ENCODE measurements at regions not wholly inside any gene's neighbourhood (a gene's known extent, or its start where the extent isn't known, plus 50 kb on each side); places are given as distances from the start of the nearest gene placed in this dataset.

DNA sequence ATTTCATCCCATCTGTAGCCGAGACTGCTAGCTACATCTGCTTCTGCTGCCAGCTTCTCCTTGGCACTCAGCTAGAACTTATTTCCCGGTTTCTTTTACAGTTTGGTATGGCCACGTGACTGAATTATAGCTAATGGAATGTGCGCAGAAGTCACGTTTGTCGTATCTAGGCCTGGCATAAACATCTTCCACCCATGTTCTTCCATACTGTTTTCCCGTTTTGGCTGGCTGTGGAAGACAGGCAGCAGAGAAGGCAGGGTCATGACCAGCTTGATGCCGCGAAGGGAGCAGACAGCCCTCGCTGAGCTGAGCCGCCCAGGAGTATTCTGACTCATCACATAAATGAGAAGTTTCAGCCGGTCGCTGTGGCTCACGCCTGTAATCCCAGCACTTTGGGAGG is 186.7 kb downstream of the RFC3 start:
- DNase-seq, result no peak

DNA sequence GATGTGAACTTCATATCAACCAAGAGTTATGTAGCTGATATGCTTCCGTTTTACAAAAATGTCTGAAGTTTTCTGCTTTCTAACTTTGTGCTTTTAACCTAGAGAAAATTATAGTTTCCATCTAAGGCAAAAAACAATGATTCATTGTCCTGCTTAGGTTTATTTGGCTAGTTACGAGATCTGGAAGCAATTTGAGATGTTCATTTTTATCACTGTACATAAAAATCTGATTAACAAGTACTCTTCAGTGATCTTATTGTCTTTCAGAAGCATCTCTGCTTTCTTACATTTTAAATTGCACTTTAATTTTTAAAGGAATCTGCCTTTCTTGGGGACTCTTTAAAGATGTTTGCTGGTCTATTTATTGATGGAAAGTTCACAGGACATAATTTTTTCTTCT is 188.1 kb downstream of the RFC3 start:
- DNase-seq, result no peak

DNA sequence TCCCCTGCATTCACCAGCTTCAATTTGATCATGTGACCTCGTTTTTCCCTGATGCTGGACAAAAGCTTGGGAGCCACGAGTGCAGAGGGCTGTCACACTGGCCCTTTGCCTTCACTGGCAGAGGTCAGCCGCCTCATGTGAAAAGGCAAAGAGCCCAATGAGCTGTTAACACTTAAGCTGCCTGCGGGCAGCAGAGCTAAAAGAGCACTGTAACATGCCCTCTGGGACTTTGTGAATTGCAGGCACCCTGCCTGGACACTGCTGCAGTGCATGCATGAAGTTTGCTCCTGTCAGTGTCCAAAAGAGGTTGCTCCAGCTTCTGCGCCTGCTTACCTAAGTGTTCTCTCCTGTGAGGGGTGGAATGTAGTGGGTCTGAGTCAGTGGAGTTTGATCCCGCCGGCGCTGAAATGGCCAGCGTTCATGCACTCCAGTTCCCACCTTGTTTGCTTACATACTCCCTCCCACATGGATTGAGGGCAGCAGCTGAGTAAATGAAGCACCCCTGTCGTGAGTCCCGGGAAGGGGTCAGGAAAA is 193.7 kb downstream of the RFC3 start:
- no peak for DNase-seq

DNA sequence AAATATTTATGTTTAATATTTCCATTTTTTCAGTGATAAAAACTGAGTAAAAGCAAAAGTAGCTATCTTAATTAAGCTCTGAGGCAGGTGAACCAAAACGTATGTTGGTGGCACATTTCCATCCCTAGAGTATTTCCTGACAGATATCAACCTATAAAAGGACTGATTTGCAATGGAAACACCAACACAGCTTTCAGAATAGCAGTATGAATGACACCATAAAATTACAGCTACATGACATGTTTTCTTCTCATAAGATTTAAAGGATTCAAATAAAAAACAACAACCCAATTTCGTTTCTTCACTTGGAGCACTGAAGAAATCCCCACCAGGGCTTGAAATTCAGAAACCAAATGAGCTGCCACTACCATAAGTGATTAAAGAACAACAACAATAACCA is 194.4 kb downstream of the RFC3 start:
- DNase-seq, result no peak

DNA sequence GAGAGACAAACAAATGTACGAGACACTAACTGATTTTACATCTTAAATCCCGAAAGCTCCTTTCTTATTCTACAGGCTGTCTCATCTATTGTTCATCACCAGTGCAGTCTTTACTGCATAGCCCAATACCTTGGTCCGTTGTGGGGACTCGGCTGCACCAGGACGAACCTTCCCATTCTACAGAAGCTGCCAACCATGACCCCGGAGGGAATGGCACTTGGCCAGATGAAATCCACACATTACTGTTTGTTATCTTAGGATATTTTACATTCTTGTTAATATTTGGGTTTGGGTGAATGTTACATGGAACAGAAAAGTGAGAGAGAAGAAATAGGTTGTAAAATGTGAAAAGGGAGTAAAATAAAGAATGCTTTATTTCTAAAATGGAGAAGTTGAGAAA is 195.1 kb downstream of the RFC3 start:
- no peak for DNase-seq

DNA sequence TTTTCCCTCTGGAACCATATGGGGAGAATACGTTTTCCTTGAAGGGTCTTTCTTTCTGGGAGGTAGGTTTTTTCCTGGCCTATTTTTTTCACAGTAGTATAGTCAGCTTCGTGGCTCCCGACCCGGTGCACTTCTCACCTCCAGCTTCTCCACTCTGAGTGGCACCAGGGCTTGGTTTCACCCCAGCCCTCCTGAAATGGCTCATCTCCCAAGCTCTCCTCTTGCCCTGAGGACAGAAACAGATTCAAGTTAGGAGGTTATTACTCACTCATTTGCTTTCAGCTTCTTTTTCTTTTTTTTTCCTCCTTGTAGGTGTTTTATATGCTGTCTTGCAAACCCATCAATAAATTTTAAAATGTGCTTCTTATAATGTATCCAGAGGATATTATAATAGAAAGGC is 199.3 kb downstream of the RFC3 start:
- DNase-seq, result no peak

DNA sequence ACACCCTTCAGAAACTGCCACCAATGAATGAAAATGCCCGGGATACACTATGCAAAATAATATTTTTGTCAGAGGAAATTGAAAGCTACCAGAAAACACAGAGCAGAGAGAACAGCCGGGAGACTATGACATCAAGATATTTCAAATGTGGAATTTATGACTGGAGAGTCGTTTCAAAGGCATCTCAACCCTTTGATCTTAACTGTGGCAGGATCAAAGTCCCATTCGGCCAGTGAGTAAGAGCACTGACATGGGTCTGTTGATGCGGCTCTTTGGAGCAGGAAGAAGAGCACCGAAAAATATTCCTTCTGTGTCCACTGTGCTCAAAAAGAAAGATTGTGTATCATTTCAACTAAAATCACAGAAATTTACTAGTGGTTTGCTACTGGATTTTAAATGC is 201.9 kb downstream of the RFC3 start:
- DNase-seq, result no peak

DNA sequence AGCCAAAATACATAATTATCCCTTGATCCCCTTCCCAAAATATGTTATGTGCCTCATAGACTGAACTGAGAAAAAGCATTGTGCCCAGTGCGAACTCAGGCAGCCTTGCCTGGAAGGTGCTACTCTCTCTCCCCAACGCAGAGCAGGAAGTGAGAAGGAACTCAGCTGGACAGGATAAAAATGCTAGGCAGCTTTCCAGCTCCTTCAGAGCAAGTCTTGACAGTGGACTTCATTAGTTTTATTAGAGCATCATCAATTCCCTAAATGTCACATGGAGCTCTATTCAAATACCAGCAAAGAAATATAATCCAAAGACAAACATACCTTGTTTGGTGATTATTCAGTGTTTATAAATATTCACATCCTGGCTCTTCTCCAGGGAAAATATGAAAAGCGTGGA is 202.4 kb downstream of the RFC3 start:
- DNase-seq, result no peak

DNA sequence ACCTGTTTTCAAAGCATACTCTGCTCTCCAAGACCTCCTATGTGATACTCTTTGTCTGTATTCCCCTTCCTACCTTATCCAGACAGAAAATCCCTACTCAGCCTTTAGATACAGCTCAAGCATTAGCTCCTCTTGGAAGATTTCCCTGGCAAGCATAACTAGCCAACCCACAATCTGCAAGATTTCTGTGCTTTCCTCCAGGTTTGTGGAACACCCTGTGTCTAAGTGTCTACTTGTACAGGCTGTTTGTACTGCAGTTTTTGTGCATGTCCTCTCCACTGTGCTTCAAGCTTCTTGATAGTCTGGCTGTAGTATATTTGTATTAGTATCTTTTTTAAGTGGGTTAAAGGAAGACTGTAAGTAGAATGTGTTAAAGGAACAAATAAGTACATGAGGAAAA is 203.7 kb downstream of the RFC3 start:
- DNase-seq, result no peak

DNA sequence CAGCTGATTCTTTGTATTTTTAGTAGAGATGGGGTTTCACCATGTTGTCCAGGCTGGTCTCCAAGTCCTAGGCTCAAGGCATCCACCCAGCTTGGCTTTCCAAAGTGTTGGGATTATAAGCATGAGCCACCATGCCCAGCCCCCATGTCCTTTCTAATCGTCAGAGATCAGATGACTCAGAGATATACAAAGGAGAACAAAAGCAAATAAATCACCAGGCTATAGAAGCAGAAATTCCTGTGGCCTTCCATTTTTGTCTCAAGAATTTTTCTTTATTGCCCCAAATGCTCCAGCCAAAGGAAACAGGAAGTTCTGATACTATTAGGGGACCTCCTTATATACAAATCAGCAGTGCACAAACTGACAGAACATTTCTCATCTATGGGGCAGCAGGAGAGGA is 207.8 kb downstream of the RFC3 start:
- DNase-seq, result no peak

DNA sequence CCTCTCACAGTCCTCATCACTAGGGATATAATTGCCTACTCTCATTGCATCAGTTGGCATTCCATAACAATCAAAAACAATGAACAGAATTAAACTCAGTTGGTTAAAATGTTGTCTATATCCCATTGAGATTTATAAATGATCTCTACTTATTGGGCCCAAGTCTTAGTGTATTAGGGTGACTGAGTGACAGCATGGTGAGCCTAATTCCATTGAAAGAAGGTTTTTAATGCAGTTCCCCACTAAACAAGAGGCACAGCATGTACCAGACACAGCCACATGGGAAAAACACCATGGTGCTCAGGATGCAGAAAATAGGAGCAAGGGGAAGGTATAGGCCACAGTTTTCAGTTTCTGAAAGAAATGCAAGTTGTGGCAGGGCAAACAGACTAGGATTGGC is 208.4 kb downstream of the RFC3 start:
- no peak for DNase-seq

DNA sequence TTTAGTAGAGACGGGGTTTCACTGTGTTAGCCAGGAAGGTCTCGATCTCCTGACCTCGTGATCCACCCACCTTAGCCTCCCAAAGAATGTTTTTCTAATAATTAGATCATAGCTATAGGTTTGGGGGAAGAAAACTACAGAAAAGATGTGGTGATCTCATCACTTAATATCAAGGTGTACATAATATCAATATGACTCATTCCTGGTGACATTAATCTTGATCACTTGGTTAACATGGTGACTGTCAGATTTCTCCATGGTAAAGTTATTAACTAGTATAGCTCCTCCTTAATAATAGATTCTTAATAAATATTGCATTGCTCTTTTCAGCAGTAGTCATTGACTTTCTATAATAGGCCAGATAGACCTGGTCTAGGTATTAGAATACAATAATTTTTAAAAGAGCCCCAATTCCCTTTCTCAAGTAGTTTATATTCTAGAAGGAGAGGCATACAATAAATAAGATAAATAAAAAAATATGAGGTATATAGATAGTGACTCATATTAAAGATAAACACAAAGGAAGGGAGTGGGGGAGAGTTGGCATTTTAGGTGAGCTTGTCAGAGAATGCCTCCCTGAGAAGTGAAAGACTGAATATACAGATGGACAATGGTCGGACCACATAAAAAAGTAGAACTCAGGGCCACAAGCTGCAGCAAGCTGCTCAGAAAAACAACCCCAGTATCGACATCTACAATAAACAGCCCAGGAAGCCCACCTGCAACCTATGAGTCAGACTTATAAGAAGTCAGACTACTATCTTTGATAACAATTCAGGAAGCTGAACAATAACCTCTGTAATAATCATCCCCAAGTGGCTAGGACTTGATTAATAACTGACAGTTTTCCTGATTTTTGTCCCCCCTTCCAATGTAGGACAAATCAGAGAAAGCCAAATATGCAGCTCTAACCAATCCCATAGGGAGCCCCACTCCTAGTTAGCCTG is 210.8 kb downstream of the RFC3 start:
- DNase-seq, result no peak

DNA sequence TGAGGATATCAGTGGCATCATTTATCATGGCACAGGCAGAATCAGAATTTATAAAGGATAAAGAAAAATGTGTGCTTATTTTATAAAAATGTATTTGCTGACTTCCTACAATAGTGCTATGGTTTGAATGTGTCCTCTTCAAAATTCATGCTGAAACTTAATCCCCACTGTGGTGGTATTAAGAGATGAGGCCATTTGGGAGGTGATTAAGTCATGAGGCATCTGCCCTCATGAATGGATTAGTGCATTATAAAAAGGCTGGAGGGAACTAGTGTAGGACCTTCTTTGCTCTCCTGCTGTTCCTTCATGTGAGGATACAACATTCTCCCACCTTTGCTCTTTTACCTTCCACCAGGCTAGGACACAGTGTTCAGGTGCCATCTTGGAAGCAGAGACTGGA is 212.8 kb downstream of the RFC3 start:
- no peak for DNase-seq

DNA sequence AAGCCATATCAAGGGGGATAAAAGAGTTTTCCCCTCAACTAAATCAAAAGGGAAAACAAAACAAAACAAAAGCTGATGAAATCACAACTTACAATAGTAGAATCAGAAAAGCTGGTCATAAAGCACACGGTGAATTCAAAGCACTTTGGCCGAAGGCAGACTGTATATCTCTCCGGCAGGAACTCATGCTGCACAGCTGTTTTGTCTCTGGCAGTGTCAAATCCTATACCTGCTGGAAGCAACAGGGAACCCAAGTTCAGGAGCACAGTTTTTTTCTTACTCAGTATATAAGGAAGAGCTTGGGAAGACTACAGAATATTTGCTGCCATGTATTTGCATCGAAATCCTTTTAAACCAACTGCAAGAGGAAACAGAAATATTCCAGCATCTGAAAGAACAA is 213.7 kb downstream of the RFC3 start:
- DNase-seq, result no peak

DNA sequence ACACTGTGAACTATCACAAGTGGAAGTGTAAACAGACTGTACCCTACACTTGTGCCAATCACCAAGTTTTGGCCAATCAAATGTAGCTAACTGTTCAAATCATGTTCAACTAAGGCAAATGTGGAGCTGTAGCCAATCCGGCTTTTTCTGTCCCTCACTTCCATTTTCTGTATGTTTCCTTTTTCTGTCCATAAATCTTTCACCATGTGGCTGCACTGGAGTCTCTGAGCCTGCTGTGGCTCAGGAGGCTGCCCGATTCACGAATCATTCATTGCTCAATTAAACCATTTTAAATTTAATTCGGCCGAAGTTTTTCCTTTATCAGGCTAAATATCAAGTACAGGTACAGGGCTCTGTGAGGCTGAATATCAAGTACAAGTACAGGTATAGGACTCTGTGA is 216.5 kb downstream of the RFC3 start:
- DNase-seq, result no peak

DNA sequence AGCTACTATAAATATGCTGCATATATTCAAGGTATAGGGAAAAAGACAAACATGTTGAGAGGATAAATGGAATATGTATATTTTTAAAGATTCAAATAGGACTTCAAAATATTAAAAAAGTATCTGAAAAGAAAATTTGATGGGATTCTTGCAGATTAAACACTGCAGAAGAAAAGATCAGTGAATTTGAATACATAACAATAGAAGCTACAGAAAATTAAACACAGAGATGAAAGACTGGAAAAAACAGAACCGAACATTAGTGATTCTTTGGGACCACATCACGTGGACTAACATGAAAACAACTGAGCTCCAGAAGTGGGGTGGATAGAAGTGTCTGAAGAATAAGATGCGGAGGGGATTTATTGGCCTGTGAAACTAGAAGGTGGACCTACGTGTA is 217.2 kb downstream of the RFC3 start:
- DNase-seq, result no peak

DNA sequence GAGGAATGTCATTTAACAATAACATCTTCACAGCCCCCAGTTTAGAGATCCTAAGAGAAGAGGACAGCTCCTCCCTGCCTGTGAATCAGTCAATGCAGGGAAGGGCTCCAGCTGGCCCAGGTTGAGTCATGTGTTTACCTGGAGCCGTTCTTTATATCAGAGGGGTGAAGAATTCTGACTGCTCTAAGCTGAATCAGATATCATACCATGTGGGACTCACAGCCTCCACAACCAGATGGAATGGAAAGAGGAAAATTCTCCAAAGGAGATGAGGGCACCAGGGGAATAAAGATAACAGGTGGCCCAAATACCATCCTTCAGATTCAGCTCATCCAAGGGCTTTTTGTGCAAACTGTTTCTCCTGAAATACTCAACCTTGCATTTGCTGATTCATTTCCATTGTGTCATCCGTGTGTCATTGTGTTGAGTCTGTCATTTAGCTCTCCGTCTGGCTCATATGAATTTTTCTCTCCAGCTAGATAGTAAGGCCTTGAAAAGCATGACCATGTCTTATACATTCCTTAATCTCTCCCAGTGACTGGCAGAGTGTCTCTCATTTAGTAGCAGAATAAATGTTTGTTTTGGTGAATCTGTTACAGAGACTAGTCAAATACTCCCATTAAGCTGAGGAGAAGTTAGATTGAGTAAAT is 217.9 kb downstream of the RFC3 start:
- no peak for DNase-seq

DNA sequence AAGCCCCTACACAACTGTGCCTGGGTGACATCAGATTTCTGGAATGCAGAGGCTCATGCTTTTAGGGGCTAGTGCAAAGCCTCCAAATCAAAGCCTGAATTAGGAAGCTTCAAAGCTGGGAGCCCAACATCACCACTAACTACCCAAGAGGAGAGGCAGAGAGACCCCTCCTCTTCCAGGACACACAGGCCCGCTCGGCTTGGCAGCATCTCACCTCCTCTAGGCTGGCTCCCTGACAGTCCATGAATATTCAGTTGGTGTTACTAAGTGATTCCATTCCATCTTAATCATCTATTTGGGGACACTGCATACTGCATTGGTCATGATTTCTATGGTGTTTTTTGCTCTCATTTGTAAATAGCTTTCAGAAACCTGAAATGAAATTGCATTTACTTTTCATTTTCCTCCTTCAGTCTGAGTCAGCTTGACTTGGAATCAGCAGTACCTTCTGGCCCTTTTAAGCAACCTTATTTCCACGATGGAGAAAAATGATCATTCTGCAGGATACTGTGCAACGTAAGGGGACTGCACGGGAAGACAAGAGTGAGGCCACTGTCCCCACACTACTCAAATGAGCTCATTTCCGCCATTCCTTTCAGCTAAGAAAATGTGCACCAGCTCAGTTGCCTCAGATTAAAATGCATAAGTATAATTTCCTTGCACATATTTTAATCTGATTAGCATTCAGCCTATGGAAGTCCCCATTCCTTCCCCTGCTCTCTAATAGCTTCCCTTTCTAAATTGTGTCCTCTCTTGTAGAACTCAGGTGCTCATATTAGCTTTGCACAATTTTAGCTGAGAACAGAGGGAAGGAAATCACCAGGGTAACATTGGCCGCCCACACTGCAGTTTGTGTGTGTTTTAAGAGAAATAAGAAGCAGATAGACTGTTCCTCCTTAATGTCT is 219.9 kb downstream of the RFC3 start:
- no peak for DNase-seq

DNA sequence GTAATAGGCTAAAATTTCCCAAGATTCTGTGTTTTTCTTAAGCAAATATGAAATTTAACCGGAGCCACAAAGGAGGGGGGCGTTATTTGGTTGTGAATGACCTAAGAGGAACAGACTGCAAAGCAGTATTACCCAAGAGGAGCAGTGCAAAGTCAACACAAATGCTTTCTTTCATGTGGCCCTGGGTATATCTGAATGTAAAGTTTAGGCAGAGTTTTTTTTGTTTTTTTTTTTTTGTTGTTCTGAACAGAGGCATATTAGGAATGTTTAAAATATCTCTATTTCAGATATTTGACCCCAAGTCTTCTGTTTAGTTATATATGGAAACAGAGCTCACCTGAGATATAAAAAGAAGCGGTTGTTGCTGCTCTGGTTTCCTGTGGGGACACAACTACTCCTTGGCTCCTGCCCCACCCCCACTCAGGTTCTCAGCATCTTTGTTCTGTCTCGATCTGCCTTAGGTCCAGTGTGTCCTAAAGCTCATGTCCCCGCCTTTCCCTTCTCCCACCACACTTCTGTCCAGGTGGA is 220.7 kb downstream of the RFC3 start:
- no peak for DNase-seq

DNA sequence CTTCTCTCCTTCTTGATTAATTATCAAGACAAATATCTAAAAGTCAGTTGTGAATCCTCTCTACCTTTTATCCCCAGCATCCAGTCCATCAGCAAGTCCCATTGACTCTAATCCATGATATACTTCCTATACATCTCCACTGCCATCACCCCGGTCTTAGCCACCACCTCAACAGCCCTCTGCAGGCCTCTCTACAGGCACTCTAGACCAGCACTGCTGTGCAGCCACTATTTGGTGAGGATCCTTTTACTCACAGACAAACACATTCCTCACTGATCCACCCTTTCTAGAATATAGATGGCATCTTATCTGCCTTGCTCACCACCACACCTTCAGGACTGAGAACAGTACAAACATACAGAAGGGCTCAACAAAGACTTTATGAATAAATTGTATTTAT is 221.7 kb downstream of the RFC3 start:
- no peak for DNase-seq

DNA sequence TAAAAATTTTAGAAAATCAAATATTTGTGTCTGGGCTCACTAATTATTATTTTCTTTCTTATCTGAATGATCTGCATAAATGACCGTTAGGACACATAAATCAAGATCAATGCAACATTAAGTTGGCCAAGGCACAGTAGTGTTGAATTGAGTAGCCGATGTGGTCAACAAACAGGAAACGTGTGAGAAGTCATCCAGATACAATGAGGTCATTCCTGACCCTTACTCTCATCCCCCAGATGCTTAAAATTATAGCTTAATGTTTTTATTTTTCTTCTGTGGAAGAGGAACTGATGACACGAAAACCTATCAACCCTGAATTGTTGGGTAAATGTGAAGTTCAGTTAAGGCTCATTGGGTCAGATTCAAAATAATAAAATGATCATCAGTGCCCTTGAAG is 222.9 kb downstream of the RFC3 start:
- no peak for DNase-seq

DNA sequence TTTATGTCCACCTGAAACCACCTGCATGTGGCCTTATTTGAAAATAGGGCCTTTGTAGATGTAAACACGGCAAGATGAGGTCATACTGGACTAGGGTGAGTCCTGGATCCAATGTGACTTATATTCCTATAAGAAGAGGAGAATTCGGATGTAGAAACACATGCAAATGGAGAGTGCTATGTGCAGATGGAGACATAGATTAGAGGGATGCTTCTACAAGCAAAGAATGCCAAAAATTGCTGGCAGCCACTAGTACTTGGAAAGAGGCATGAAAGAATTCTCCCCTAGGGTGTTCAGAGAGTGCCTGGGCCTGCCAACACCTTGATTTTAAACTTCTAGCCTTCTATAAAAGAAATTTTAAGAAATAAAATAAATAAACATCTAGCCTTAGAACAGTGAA is 226.1 kb downstream of the RFC3 start:
- DNase-seq, result no peak

DNA sequence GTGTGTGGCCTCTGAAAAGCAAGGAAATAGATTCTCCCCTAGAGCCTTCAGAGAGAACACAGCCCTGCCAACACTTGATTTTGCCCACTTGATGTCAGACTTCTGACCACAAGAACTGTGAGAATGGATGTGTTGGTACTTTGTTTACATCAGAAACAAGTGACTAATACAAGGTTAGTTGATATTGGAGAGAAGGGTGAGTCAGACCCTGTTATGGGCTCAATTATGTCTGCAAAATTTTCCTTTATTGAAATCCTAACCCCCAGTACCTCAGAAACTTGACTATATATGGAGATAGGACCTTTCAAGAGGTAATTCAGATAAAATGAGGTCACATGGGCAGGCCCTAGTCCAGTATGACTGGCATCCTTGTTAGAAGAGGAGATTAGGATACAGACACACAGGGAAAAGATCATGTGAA is 226.7 kb downstream of the RFC3 start:
- no peak for DNase-seq

Data from stimulated activated CD4-positive, alpha-beta T cell treated with anti-CD3 and anti-CD28 coated beads, Interleukin-15, amount 100 ng/mL, for 24 hours (primary cell).